NCI-H2081 treated with DMSO at 0.1 percent for 48 hours (cell line): ENCODE measurements at regions not wholly inside any gene's neighbourhood (a gene's known extent, or its start where the extent isn't known, plus 50 kb on each side); places are given as distances from the start of the nearest gene placed in this dataset.
"Not testable (repeated sequence)": the region's sequence is repeated elsewhere in the genome, so short reads cannot be mapped to it uniquely, and the experiment has no call there.

Experiments
- DNase-seq: peaks from one replicate; lab custom pipeline; 2025; lab: John Stamatoyannopoulos, UW

- no peak for DNase-seq
These were observed 112.3 kb upstream of the SMIM30 start for GRCh38 chr7:113230691-113231090.

GRCh38 chr7:113217314-113217713 lies 99.0 kb upstream of the SMIM30 start:
- peak; percentile 14 for DNase-seq

GRCh38 chr7:113216038-113216437 lies 97.7 kb upstream of the SMIM30 start:
- no peak for DNase-seq

GRCh38 chr7:113209449-113210203 lies 91.3 kb upstream of the SMIM30 start:
- DNase-seq, result no peak

- DNase-seq, result no peak
These were observed 89.6 kb upstream of the SMIM30 start for GRCh38 chr7:113207931-113208330.

- DNase-seq, result no peak
These were observed 89.1 kb upstream of the SMIM30 start for GRCh38 chr7:113207441-113207840.

GRCh38 chr7:113204415-113204814 lies 86.1 kb upstream of the SMIM30 start:
- no peak for DNase-seq

GRCh38 chr7:113202284-113202683 lies 83.9 kb upstream of the SMIM30 start:
- DNase-seq, result no peak

- no peak for DNase-seq
These were observed 81.9 kb upstream of the SMIM30 start for GRCh38 chr7:113200281-113200680.

- DNase-seq, result no peak
These were observed 81.5 kb upstream of the SMIM30 start for GRCh38 chr7:113199841-113200240.

- DNase-seq, result no peak
These were observed 80.8 kb upstream of the SMIM30 start for GRCh38 chr7:113199136-113199535.

GRCh38 chr7:113198226-113198625 lies 79.9 kb upstream of the SMIM30 start:
- no peak for DNase-seq

GRCh38 chr7:113197274-113197673 lies 78.9 kb upstream of the SMIM30 start:
- no peak for DNase-seq

- DNase-seq, result no peak
These were observed 70.0 kb upstream of the SMIM30 start for GRCh38 chr7:113188396-113188795.

GRCh38 chr7:113179313-113179712 lies 61.0 kb upstream of the SMIM30 start:
- no peak for DNase-seq

GRCh38 chr7:113176836-113177235 lies 58.5 kb upstream of the SMIM30 start:
- DNase-seq, result peak; percentile 32

- not testable (repeated sequence) for DNase-seq
These were observed 57.8 kb upstream of the SMIM30 start for GRCh38 chr7:113176180-113176579.

GRCh38 chr7:113175525-113176104 lies 57.3 kb upstream of the SMIM30 start:
- DNase-seq, result no peak

- DNase-seq, result no peak
These were observed 54.4 kb upstream of the SMIM30 start for GRCh38 chr7:113172726-113173125.

GRCh38 chr7:113170591-113170990 lies 52.2 kb upstream of the SMIM30 start:
- DNase-seq, result no peak
